Heart left ventricle (tissue), 16 donors: ENCODE measurements at regions not wholly inside any gene's neighbourhood (a gene's known extent, or its start where the extent isn't known, plus 50 kb on each side); places are given as distances from the start of the nearest gene placed in this dataset.

Source experiments
- ATAC-seq, 4 donors: fragments of 200-7000 bp; cut with Tn5 transposase; one replicate each; pipeline ENCODE4 v1.9.1; 2020 to 2022; ENCODE audit warnings: moderate library complexity in 4 of 4, mild to moderate bottlenecking in 3 of 4, moderate number of reproducible peaks in 1 of 4
- DNase-seq, 5 donors: peaks; one replicate each; pipeline ENCODE4 v3.0.0-alpha.2; 2020
- H3K27ac ChIP-seq, 12 donors: fragments of 200-600 bp; sonication (generic) in 4 of 12; one replicate each; pipeline versions ENCODE4 v1.5.0 to v1.8.0; 2016 to 2022; ENCODE audit warnings: mild to moderate bottlenecking in 2 of 12
- H3K27me3 ChIP-seq, 9 donors: fragments of 200-600 bp; sonication (generic) in 2 of 9; one replicate each; pipeline versions ENCODE4 v1.5.1 to v1.8.0; 2016 to 2022; ENCODE audit warnings: mild to moderate bottlenecking in 3 of 9
- H3K36me3 ChIP-seq, 9 donors: fragments of 200-600 bp; sonication (generic) in 2 of 9; one replicate each; pipeline versions ENCODE4 v1.5.0 to v1.8.0; 2018 to 2022; ENCODE audit warnings: mild to moderate bottlenecking in 2 of 9
- H3K4me1 ChIP-seq, 12 donors: fragments of 200-600 bp; sonication (generic) in 4 of 12; one replicate each; pipeline versions ENCODE4 v1.5.0 to v1.8.0; 2016 to 2022; ENCODE audit warnings: mild to moderate bottlenecking in 3 of 12
- H3K4me3 ChIP-seq, 12 donors: fragments of 200-600 bp; sonication (generic) in 4 of 12; one replicate each; pipeline versions ENCODE4 v1.5.0 to v1.8.0; 2017 to 2022; ENCODE audit warnings: mild to moderate bottlenecking in 9 of 12, moderate library complexity in 4 of 12
- H3K9me3 ChIP-seq, 12 donors: fragments of 200-600 bp; sonication (generic) in 4 of 12; one replicate each; pipeline versions ENCODE4 v1.5.0 to v1.8.0; 2016 to 2022; ENCODE audit warnings: mild to moderate bottlenecking in 1 of 12
- POLR2A ChIP-seq, 2 donors: fragments of 450-650 bp; IDR thresholded peaks; one replicate each; pipeline ENCODE4 v1.6.1; 2017; ENCODE audit warnings: antibody characterized with exemption in 2 of 2, mild to moderate bottlenecking in 2 of 2, moderate library complexity in 2 of 2
- WGBS, 4 donors: extraction: QIAGEN DNeasy Blood & Tissue Kit in 2 of 4; methylation state at CpG; one replicate each; pipeline versions ENCODE4 v1.1.5 to v1.1.7; 2013 to 2018; 5-methylcytosine and 5-hydroxymethylcytosine counted together
- intact Hi-C, 10 donors: fragments of 100-400 bp; cut with DNase I; formaldehyde crosslinking; loops; one replicate each; pipeline versions ENCODE4 v1.11.1 to v1.14.2; 2022
- TF ChIP-seq, protein P1 (sequence below), 12 donors: fragments of 200-600 bp; sonication (generic) in 4 of 12; IDR thresholded peaks; one replicate each; pipeline versions ENCODE4 v1.5.0 to v1.8.0; 2018 to 2022; ENCODE audit warnings: antibody characterized with exemption in 12 of 12, mild to moderate bottlenecking in 5 of 12
- donor health status: ischemic (EF 13 %, LVEDD 7.1; RV severe dilation, severe dysfunction).
- donor health status: healthy with polysubstance abuse.
- donor health status: DM: no; HTN: yes; CAD: no.
- donor health status: DM: no; HTN: no; CAD: no.
- donor health status: ischemic (EF 25% LVEDD 6.9; RV normal size, moderate dysfunction).
- donor health status: ischemic (EF 25% LVEDD 5.7; RV mildly dilated, moderate dysfunction).
- donor health status: healthy.
- donor health status: DM: yes; HTN: yes; CAD: no.
- donor health status: ischemic (EF 35%, LVEDD 5.7; RV mildly dilated, moderate dysfunction).
- donor health status: nonischemic (EF 11% LVEDD 7.7; RV severe dilation, severe dysfunction).
- donor health status: DM: yes; HTN: yes; CAD: no.
- donor health status: PGD.
- donor health status: ischemic (EF 29% LVEDD 5.4; RV normal size, mild dysfunction).
- donor health status: nonischemic (EF 23%, LVEDD 6.1; RV moderate dilation, normal function).

GRCh38 chr20:22346716-22347115 is 237.7 kb downstream of the FOXA2 start:
- no peak overlapping the region for H3K27ac ChIP-seq
- peaks cover 0 to 55% (median 6%) of the 10 kb centered on the region in 9 donors for H3K27me3 ChIP-seq
- no peaks in the 10 kb centered on the region for H3K36me3 ChIP-seq
- 66 to 74% (median 70%) methylated on average over 4 of the region's 4 CpGs for WGBS, 4 donors
- H3K9me3 ChIP-seq, result no peaks in the 10 kb centered on the region
- no peaks in the 10 kb centered on the region for H3K4me1 ChIP-seq
- no peak for DNase-seq
- H3K4me3 ChIP-seq, result no peak overlapping the region
- intact Hi-C loops, result loop anchor here in 1 of 10 donors (10.0 kb wide), 2 partner anchors 238 to 988 kb away; partner anchors contain the start of gene FOXA2
- ATAC-seq, result no peak
- TF ChIP-seq, protein P1, sequence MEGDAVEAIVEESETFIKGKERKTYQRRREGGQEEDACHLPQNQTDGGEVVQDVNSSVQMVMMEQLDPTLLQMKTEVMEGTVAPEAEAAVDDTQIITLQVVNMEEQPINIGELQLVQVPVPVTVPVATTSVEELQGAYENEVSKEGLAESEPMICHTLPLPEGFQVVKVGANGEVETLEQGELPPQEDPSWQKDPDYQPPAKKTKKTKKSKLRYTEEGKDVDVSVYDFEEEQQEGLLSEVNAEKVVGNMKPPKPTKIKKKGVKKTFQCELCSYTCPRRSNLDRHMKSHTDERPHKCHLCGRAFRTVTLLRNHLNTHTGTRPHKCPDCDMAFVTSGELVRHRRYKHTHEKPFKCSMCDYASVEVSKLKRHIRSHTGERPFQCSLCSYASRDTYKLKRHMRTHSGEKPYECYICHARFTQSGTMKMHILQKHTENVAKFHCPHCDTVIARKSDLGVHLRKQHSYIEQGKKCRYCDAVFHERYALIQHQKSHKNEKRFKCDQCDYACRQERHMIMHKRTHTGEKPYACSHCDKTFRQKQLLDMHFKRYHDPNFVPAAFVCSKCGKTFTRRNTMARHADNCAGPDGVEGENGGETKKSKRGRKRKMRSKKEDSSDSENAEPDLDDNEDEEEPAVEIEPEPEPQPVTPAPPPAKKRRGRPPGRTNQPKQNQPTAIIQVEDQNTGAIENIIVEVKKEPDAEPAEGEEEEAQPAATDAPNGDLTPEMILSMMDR (IDR thresholded peaks at IDR 0.05), result no peak
- TF ChIP-seq POLR2A (IDR thresholded peaks at IDR 0.05), result no peak

- no peaks in the 10 kb centered on the region for H3K9me3 ChIP-seq
- ATAC-seq, result no peak
- intact Hi-C loops, result loop anchor here in 2 of 10 donors (5.0 to 10.0 kb wide), 3 partner anchors 241 to 999 kb away; partner anchors contain the start of gene FOXA2 (in 1 of the 2)
- DNase-seq, result peak in 1 of 5 donors; percentile 55
- H3K27me3 ChIP-seq, result peaks cover 0 to 41% (median 7%) of the 10 kb centered on the region in 9 donors
- H3K36me3 ChIP-seq, result no peaks in the 10 kb centered on the region
- H3K27ac ChIP-seq, result no peak overlapping the region
- TF ChIP-seq, protein P1 (IDR thresholded peaks at IDR 0.05), result no peak
- TF ChIP-seq POLR2A (IDR thresholded peaks at IDR 0.05), result no peak
- H3K4me3 ChIP-seq, result no peak overlapping the region
- H3K4me1 ChIP-seq, result no peaks in the 10 kb centered on the region
- 94 to 95% (median 94%) methylated on average over 21 to 29 of the region's 29 CpGs for WGBS, 4 donors
Measured at GRCh38 chr20:22343612-22344011, 240.8 kb downstream of the FOXA2 start.

GRCh38 chr20:22342410-22342809 is 242.0 kb downstream of the FOXA2 start:
- 70 to 78% (median 73%) methylated on average over 4 of the region's 4 CpGs for whole genome bisulfite sequencing, 4 donors
- H3K27ac ChIP-seq, result no peak overlapping the region
- no peak for DNase-seq
- H3K36me3 ChIP-seq, result no peaks in the 10 kb centered on the region
- H3K4me3 ChIP-seq, result no peak overlapping the region
- intact Hi-C loops, result loop anchor here in 2 of 10 donors (5.0 to 10.0 kb wide), 3 partner anchors 242 to 1000 kb away; partner anchors contain the start of gene FOXA2 (in 1 of the 2)
- ATAC-seq, result no peak
- H3K9me3 ChIP-seq, result no peaks in the 10 kb centered on the region
- no peak for TF ChIP-seq POLR2A (IDR thresholded peaks at IDR 0.05)
- TF ChIP-seq, protein P1 (IDR thresholded peaks at IDR 0.05), result no peak
- H3K27me3 ChIP-seq, result peaks cover 0 to 33% (median 7%) of the 10 kb centered on the region in 9 donors
- H3K4me1 ChIP-seq, result no peaks in the 10 kb centered on the region

DNA sequence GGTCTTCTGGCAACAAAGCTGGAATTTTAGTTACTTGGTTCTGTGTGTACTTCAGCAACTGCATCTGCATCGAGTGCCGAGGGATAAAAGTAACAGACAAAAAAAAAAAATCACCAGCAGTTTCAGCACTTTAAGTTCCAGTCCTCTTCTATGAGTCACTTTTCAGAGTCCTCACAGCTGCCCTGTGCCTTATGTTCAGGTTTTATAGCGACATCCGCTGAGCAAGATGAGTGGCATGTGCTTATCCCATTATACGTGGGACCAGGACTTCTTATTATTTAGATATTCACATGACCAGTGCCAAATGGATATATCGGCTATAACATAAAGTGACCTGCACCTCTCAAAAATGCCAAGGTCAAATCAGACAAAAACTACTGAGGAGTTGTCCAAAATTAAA is 242.9 kb downstream of the FOXA2 start:
- no peaks in the 10 kb centered on the region for H3K36me3 ChIP-seq
- H3K9me3 ChIP-seq, result no peaks in the 10 kb centered on the region
- H3K4me3 ChIP-seq, result no peak overlapping the region
- H3K4me1 ChIP-seq, result no peaks in the 10 kb centered on the region
- DNase-seq (no peak), ATAC-seq (no peak)
- H3K27ac ChIP-seq, result no peak overlapping the region
- intact Hi-C loops, result loop anchor here in 3 of 10 donors (2.0 to 10.0 kb wide), 4 partner anchors 243 to 1001 kb away; partner anchors contain the start of gene FOXA2 (in 1 of the 3)
- TF ChIP-seq, protein P1 (IDR thresholded peaks at IDR 0.05), result no peak
- WGBS, 4 donors, result 53 to 76% (median 57%) methylated on average over 6 of the region's 6 CpGs
- peaks cover 0 to 36% (median 7%) of the 10 kb centered on the region in 9 donors for H3K27me3 ChIP-seq
